Mesothelial cell of epicardium (in vitro differentiated cells): ENCODE measurements at regions not wholly inside any gene's neighbourhood (a gene's known extent, or its start where the extent isn't known, plus 50 kb on each side); places are given as distances from the start of the nearest gene placed in this dataset.

Experiments
- DNase-seq, 2 experiments: peaks; one replicate each; pipeline ENCODE4 v3.0.0; 2021; ENCODE audit warnings: low spot score in 2 of 2; ENCODE audit not compliant: unreplicated experiment in 2 of 2
- H3K27ac Mint-ChIP-seq: 2 replicates; pipeline ENCODE4 v1.8.0; 2021; ENCODE audit warnings: mixed read lengths
- H3K27me3 Mint-ChIP-seq: 2 replicates; pipeline ENCODE4 v1.8.0; 2021; ENCODE audit warnings: low read depth, mixed read lengths
- H3K36me3 Mint-ChIP-seq: 2 replicates; pipeline ENCODE4 v1.8.0; 2021; ENCODE audit warnings: mixed read lengths
- H3K4me1 Mint-ChIP-seq: 2 replicates; pipeline ENCODE4 v1.8.0; 2021; ENCODE audit warnings: mixed read lengths
- H3K4me3 Mint-ChIP-seq: 2 replicates; pipeline ENCODE4 v1.8.0; 2021; ENCODE audit warnings: mild to moderate bottlenecking, moderate library complexity, mixed read lengths
- H3K9me3 Mint-ChIP-seq: 2 replicates; pipeline ENCODE4 v1.8.0; 2021; ENCODE audit warnings: mixed read lengths
- TF ChIP-seq, protein P1 (sequence below): fragments of 200-600 bp; sonication (generic); IDR thresholded peaks from one replicate; pipeline ENCODE4 v1.5.0; 2021; ENCODE audit warnings: antibody characterized with exemption; ENCODE audit not compliant: unreplicated experiment

DNA sequence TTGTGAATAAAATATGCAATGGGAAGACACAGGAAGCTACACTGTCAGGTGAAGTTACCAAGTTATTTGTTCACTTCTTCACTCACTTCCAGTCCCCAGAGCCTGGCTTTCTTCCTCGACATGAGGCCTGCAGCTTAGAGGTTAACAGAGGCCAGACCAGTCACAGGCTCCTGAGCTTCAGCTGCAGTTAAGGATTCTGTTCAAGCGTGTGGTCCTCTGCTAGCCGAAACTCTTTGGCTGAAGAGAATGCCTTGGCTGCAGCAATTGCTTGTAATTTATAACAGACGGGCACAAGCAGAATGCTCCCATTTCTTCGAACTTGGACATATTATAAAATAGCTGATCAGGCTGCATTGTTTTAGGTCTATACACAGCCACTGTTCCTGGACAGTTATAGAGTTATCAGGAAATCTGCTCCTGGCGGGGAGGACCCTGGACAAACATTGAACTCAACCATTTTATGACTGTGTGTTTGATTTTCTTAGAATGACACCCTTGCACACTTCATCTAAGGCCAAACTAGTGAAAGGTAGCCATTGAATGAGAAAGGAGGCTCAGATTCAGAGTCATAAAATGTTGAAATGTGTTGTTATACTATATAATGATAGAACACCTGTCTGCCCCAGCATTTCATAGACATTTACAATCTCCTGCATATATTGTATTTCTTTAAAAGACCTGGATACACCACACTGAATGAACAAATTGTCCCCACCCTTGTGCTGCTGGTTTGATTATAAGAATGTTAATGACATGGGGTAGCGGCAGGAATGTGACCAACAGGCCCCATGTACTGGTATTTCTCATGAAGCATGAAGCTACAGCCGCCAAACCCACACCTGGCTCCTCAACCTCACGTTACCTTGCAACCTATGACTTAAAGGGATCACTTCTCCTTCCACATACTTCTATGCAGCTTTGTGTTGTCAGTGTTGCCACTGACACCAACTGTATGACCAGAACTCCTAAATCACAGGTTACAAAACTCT is 153.6 kb downstream of the TDRD15 start:
- Mint-ChIP-seq H3K36me3 (no peaks in the 10 kb centered on the region), H3K4me3 (no peak overlapping the region), H3K27ac (no peak overlapping the region), H3K9me3 (no peaks in the 10 kb centered on the region), H3K4me1 (peaks cover 21% of the 10 kb centered on the region), H3K27me3 (peaks cover 4% of the 10 kb centered on the region)
- DNase-seq = no peak
- TF ChIP-seq, protein P1, sequence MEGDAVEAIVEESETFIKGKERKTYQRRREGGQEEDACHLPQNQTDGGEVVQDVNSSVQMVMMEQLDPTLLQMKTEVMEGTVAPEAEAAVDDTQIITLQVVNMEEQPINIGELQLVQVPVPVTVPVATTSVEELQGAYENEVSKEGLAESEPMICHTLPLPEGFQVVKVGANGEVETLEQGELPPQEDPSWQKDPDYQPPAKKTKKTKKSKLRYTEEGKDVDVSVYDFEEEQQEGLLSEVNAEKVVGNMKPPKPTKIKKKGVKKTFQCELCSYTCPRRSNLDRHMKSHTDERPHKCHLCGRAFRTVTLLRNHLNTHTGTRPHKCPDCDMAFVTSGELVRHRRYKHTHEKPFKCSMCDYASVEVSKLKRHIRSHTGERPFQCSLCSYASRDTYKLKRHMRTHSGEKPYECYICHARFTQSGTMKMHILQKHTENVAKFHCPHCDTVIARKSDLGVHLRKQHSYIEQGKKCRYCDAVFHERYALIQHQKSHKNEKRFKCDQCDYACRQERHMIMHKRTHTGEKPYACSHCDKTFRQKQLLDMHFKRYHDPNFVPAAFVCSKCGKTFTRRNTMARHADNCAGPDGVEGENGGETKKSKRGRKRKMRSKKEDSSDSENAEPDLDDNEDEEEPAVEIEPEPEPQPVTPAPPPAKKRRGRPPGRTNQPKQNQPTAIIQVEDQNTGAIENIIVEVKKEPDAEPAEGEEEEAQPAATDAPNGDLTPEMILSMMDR = no peak

DNA sequence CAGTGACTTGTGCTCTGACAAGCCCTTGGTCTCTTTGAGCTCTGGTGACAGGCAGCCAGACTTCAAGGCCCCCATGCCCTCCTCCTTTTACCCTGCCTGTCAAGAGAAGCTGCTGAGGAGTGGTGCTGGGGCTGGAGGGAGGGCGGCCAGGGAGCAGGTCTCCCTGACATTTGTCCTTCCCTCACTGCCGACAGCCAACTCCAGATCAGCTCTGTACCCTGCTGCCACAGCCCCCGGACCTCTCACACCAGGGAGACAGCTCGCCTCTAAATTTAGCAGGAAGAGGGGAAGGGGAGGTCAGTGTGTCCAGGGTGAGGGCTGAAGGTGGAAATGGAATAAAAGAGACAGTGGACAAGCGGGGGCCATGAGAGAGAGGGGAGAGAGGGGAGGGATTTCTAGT is 155.8 kb downstream of the TDRD15 start:
- no peak for DNase-seq
- Mint-ChIP-seq H3K4me3 (no peak overlapping the region), H3K27ac (no peak overlapping the region), H3K9me3 (no peaks in the 10 kb centered on the region), H3K4me1 (peaks cover 29% of the 10 kb centered on the region), H3K36me3 (no peaks in the 10 kb centered on the region), H3K27me3 (peaks cover 3% of the 10 kb centered on the region)
- TF ChIP-seq, protein P1 = no peak

DNA sequence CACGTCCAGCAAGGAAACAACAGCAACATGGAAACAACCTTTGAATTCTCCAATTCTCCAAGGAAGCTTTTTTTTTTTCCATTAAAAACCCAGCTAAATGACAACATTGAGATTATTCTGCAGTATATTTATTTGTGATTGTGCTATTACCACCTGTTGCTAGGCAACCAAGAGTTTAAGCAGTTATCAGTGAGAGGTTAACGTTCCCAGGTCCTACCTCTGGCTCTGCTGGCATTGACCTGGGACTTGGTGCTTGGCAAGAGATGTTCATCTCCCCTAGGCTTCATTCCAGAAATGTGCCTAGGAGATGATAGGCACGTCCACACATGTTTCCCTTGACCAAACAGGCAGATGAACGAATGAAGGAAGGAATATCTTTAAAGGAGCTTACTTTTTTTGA is 157.0 kb downstream of the TDRD15 start:
- DNase-seq = no peak
- Mint-ChIP-seq H3K27me3 (no peaks in the 10 kb centered on the region), H3K4me1 (peaks cover 29% of the 10 kb centered on the region), H3K4me3 (no peak overlapping the region), H3K27ac (peak overlapping the region; percentile 54), H3K9me3 (no peaks in the 10 kb centered on the region), H3K36me3 (no peaks in the 10 kb centered on the region)
- TF ChIP-seq, protein P1 = no peak

DNA sequence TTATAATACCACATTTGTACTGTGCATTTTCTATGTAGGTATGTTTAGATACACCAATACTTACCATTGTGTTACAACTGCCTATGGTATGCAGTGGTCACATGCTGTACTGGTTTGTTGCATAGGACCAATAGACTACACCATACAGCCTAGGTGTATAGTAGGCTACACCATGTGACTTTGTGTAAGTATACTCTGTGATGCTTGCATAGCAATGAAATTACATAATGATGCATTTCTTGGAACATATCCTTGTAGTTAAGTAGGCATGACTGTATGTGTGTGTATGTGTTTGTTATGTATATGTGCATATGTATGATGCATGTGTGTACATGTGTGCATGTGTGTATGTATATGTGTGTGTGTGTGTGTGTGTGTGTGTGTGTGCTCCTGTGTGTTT is 157.6 kb downstream of the TDRD15 start:
- TF ChIP-seq, protein P1 = no peak
- Mint-ChIP-seq H3K27ac (no peak overlapping the region), H3K9me3 (no peaks in the 10 kb centered on the region), H3K4me1 (peaks cover 29% of the 10 kb centered on the region), H3K4me3 (no peak overlapping the region), H3K27me3 (no peaks in the 10 kb centered on the region), H3K36me3 (no peaks in the 10 kb centered on the region)
- no peak for DNase-seq

DNA sequence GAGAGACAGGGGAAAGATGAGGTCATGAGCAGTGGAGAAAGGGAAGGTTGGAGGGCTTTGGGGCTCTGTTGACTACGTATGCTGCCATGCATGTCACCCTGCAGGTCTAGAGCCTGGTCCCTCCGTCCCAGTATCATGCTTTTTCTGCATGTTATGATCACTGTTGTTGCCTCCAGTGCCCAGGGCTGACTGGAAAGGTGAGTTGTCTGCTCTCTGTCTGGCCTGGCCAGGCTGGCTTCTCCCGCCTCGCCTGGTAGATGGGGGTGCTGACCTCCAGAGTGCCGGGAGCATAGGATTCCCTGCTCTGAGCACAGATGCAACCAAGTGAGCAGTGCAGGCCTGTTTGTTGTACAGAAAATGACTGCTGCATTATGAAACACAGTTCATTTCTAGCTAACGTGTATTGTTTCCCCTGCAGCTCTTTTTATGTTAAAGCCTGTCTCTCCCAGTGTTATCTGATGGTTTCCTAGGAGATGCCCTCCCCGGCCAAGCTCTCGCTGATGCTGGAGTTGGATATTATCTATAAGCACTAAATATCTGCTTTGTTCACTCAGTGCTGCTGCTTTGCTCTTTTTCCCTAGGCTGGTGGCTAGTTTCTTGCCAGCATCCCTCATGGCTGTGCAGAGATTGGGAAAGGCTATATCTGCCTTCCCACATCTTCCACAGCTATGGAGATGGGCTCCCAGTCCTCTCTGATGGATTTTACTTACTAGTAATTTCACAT is 158.2 kb downstream of the TDRD15 start:
- Mint-ChIP-seq H3K27ac (peak overlapping the region; percentile 11), H3K4me1 (peaks cover 29% of the 10 kb centered on the region), H3K36me3 (no peaks in the 10 kb centered on the region), H3K4me3 (no peak overlapping the region), H3K27me3 (no peaks in the 10 kb centered on the region), H3K9me3 (no peaks in the 10 kb centered on the region)
- TF ChIP-seq, protein P1 = no peak
- DNase-seq = no peak
